ENCODE measurements at regions not wholly inside any gene's neighbourhood (a gene's known extent, or its start where the extent isn't known, plus 50 kb on each side); places are given as distances from the start of the nearest gene placed in this dataset.

- DNase-seq (ENCODE audit: extremely low read depth, low read depth): no peak
- no peak for TF ChIP-seq CTCF (IDR thresholded peaks at IDR 0.05; ENCODE audit: low read depth, low read length, missing control alignments)
- no peak overlapping the region for H3K4me3 ChIP-seq (replicated peaks; ENCODE audit: low read depth, low read length)
These were observed 159.2 kb upstream of the SLC38A2 start for GRCh38 chr12:46531804-46532203.

GRCh38 chr12:46531059-46531785, 158.6 kb upstream of the SLC38A2 start:
- no peak overlapping the region for H3K4me3 ChIP-seq (replicated peaks; ENCODE audit: low read depth, low read length)
- no peak for TF ChIP-seq CTCF (IDR thresholded peaks at IDR 0.05; ENCODE audit: low read depth, low read length, missing control alignments)
- DNase-seq (ENCODE audit: extremely low read depth, low read depth): no peak

- DNase-seq (ENCODE audit: extremely low read depth, low read depth): no peak
- H3K4me3 ChIP-seq (replicated peaks; ENCODE audit: low read depth, low read length): no peak overlapping the region
- TF ChIP-seq CTCF (IDR thresholded peaks at IDR 0.05; ENCODE audit: low read depth, low read length, missing control alignments): no peak
These were observed 157.9 kb upstream of the SLC38A2 start for GRCh38 chr12:46530373-46531056.

GRCh38 chr12:46526233-46526632, 153.7 kb upstream of the SLC38A2 start:
- no peak overlapping the region for H3K4me3 ChIP-seq (replicated peaks; ENCODE audit: low read depth, low read length)
- no peak for DNase-seq (ENCODE audit: extremely low read depth, low read depth)
- TF ChIP-seq CTCF (IDR thresholded peaks at IDR 0.05; ENCODE audit: low read depth, low read length, missing control alignments): no peak

GRCh38 chr12:46524778-46525177, 152.2 kb upstream of the SLC38A2 start:
- DNase-seq (ENCODE audit: extremely low read depth, low read depth): peak; percentile 86
- TF ChIP-seq CTCF (IDR thresholded peaks at IDR 0.05; ENCODE audit: low read depth, low read length, missing control alignments): no peak
- H3K4me3 ChIP-seq (replicated peaks; ENCODE audit: low read depth, low read length): no peak overlapping the region

GRCh38 chr12:46523863-46524770, 151.5 kb upstream of the SLC38A2 start:
- DNase-seq (ENCODE audit: extremely low read depth, low read depth): peak; percentile 81
- H3K4me3 ChIP-seq (replicated peaks; ENCODE audit: low read depth, low read length): 0 out of 2 replicates have a peak overlapping the region, but pooled peaks have one; percentile 7
- no peak for TF ChIP-seq CTCF (IDR thresholded peaks at IDR 0.05; ENCODE audit: low read depth, low read length, missing control alignments)

Data from HFF-Myc (cell line).